HG02642 (cell line): ENCODE measurements at regions not wholly inside any gene's neighbourhood (a gene's known extent, or its start where the extent isn't known, plus 50 kb on each side); places are given as distances from the start of the nearest gene placed in this dataset.

Experiments
- ATAC-seq: cut with Tn5 transposase; IDR thresholded peaks from one replicate; pipeline ENCODE4 v1.9.1; 2021; ENCODE audit warnings: mild to moderate bottlenecking; ENCODE audit not compliant: unreplicated experiment, poor library complexity

DNA sequence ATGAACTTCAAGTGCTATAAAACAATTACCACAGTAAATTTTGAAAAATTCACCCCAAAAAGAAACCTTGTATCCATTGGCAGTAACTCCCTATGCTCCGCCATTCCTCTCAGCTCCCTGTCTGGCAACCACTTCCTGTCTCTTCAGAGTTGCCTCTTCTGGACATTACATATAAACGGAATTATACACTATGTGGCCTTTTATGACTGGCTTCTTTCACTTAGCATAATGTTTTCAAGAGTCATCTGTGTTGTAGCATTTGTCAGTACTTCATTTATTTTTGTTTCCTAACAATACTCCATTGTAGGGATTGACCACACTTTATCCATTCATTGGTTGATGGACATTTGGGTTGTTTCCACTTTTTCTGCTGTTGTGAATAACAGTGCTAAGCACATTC lies 50.1 kb downstream of the CEP43 start:
- no peak for ATAC-seq

DNA sequence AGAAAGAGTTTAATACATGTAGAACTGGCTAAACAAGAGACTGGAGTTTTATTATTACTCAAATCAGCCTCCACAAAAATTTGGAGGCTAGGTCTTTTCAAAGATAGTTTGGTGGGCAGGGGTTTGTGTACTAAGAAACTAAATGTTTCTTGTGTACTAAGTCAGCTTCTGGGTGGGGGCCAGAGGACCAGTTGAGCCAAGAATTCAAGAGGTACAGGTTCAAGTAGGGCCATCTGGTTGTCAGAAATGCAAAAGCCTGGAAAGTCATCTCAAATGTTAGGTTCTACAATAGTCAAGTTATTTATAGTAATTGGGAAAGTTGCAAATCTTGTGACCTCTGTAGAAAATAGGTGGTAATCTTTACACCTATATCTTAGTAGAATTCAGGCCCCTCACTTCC lies 51.7 kb downstream of the CEP43 start:
- ATAC-seq = no peak

DNA sequence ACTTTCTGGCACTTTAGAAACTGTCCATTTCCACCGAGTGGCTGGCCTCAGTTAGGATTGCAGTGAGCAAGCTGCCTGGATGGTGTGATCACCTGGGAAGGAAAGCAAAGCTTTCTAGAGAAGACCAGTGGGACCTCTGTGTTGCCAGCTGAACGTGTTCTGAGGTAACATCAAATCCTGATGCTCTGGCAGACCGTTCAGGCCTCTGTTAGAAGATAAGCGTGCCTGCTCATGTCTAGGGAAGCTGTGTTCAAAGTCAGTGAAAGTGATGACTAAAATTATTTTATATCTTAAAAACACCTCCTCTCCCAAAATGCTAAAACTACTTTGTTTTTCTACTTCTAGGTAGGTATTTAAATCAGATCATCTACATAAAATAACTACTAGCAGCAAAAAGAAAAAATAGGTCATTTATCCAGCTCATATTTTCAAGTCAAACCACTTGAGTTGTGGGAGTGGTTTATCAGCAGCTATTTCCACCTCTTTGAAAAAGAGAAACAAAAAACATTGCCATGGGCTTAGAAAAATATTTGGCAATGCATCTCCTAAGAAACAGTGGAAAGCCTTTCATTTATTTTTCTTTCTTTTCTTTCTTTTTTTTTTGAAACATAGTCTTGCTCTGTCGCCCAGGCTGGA lies 54.8 kb downstream of the CEP43 start:
- ATAC-seq = no peak

DNA sequence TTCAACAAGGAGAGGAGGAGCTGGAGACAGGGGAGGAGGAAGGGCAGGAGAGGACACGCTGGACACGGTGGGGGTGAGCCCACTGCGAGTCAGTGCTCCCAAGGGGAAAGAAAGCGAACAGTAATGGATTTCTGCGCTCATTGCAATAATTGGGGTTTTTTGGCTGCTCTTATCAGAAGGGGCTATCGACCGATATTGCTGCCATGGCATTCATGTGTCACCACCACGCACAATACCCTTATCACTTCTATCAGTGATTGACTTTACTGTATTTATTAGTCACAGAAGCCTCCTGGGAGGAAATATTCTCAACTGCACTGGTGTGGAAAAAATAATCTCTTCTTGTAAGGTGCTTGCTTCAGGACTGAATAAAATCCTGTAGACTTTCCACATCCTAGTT lies 55.8 kb downstream of the CEP43 start:
- no peak for ATAC-seq

DNA sequence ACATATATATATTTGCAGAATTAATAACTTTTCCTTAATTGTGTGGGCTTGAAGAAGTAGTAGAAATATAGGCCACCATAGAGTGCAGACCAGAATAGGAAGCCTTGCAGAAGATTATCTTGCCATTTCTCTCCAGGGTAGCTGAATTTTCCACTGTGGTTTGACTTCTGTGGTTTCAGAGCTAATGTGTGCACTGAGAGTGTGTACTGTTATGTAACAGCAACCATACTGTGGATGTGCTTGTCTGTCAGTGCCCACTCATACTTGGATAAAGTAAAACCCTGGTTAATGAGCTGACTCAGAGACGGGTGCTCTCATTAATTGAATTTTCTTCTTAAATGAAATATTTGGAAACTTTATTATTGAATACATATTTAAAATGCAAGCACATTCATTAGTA lies 57.2 kb downstream of the CEP43 start:
- ATAC-seq = peak; percentile 98

DNA sequence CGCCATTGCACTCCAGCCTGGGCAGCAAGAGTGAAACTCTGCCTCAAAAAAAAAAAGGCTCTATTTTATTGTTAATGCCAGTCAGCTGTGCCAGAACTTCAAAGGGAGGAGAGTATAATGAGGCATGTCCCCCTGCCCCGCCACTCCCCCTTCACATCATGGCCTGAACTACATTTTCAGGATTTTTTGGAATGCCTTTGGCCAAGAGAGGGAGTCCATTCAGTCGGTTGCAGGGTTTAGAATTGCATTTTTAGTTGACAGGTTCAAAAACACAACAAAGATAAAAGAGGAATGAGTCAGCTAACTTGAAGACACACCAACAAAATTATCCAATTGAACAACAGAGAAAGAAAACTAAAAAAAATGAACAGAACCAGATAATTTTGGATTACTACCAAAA lies 59.1 kb downstream of the CEP43 start:
- ATAC-seq = no peak
